ENCODE measurements at regions not wholly inside any gene's neighbourhood (a gene's known extent, or its start where the extent isn't known, plus 50 kb on each side); places are given as distances from the start of the nearest gene placed in this dataset.
A peak's percentile ranks its signal among the peaks of the same experiment; 100 is the strongest.

GRCh38 chr10:108241166-108241565 lies 1076.7 kb upstream of the SORCS1 start:
- no peak for DNase-seq (ENCODE audit: low spot score)

- no peak for DNase-seq (ENCODE audit: low spot score)
These were observed 1073.8 kb upstream of the SORCS1 start for GRCh38 chr10:108238261-108238660.

- DNase-seq (ENCODE audit: low spot score), result no peak
These were observed 1066.1 kb upstream of the SORCS1 start for GRCh38 chr10:108230478-108231170.

GRCh38 chr10:108208732-108209131 lies 1044.2 kb upstream of the SORCS1 start:
- DNase-seq (ENCODE audit: low spot score), result no peak

GRCh38 chr10:108208038-108208437 lies 1043.5 kb upstream of the SORCS1 start:
- no peak for DNase-seq (ENCODE audit: low spot score)

- peak; percentile 27 for DNase-seq (ENCODE audit: low spot score)
These were observed 1040.2 kb upstream of the SORCS1 start for GRCh38 chr10:108204528-108205305.

- no peak for DNase-seq (ENCODE audit: low spot score)
These were observed 1039.5 kb upstream of the SORCS1 start for GRCh38 chr10:108203905-108204527.

GRCh38 chr10:108187408-108188012 lies 1023.0 kb upstream of the SORCS1 start:
- no peak for DNase-seq (ENCODE audit: low spot score)

GRCh38 chr10:108184114-108184513 lies 1019.6 kb upstream of the SORCS1 start:
- no peak for DNase-seq (ENCODE audit: low spot score)

- no peak for DNase-seq (ENCODE audit: low spot score)
These were observed 1016.4 kb upstream of the SORCS1 start for GRCh38 chr10:108180878-108181277.

GRCh38 chr10:108169846-108170245 lies 1005.3 kb upstream of the SORCS1 start:
- no peak for DNase-seq (ENCODE audit: low spot score)

- DNase-seq (ENCODE audit: low spot score), result no peak
These were observed 1003.3 kb upstream of the SORCS1 start for GRCh38 chr10:108167766-108168165.

GRCh38 chr10:108166401-108166800 lies 1001.9 kb upstream of the SORCS1 start:
- no peak for DNase-seq (ENCODE audit: low spot score)

- no peak for DNase-seq (ENCODE audit: low spot score)
These were observed 982.8 kb upstream of the SORCS1 start for GRCh38 chr10:108147346-108147745.

- DNase-seq (ENCODE audit: low spot score), result no peak
These were observed 976.6 kb upstream of the SORCS1 start for GRCh38 chr10:108141064-108141463.

- no peak for DNase-seq (ENCODE audit: low spot score)
These were observed 967.8 kb upstream of the SORCS1 start for GRCh38 chr10:108132303-108132702.

- no peak for DNase-seq (ENCODE audit: low spot score)
These were observed 966.1 kb upstream of the SORCS1 start for GRCh38 chr10:108130575-108130974.

GRCh38 chr10:108112218-108112617 lies 947.7 kb upstream of the SORCS1 start:
- DNase-seq (ENCODE audit: low spot score), result no peak

- no peak for DNase-seq (ENCODE audit: low spot score)
These were observed 940.1 kb upstream of the SORCS1 start for GRCh38 chr10:108104551-108105156.

GRCh38 chr10:108097258-108097657 lies 932.8 kb upstream of the SORCS1 start:
- no peak for DNase-seq (ENCODE audit: low spot score)

GRCh38 chr10:108095932-108096925 lies 931.7 kb upstream of the SORCS1 start:
- no peak for DNase-seq (ENCODE audit: low spot score)

Data from Ammon's horn (tissue), 1 donor.